ENCODE measurements at regions not wholly inside any gene's neighbourhood (a gene's known extent, or its start where the extent isn't known, plus 50 kb on each side); places are given as distances from the start of the nearest gene placed in this dataset.

- TF ChIP-seq REST (IDR thresholded peaks at IDR 0.05; ENCODE audit: low read depth) (no peak), MAX (IDR thresholded peaks at IDR 0.05) (no peak), RAD21 (IDR thresholded peaks at IDR 0.05; ENCODE audit: low read depth) (no peak), EP300 (IDR thresholded peaks at IDR 0.05; ENCODE audit: borderline replicate concordance) (no peak), YY1 (IDR thresholded peaks at IDR 0.05; ENCODE audit: low read depth) (no peak), EGR1 (IDR thresholded peaks at IDR 0.05) (no peak), TAF1 (IDR thresholded peaks at IDR 0.05; ENCODE audit: low read depth) (no peak), ZBTB7A (IDR thresholded peaks at IDR 0.05; ENCODE audit: low read depth) (no peak), TEAD4 (IDR thresholded peaks at IDR 0.05) (no peak)
Observed at GRCh38 chr2:234555616-234556249, 58.9 kb upstream of the ARL4C start.
